ENCODE measurements at regions not wholly inside any gene's neighbourhood (a gene's known extent, or its start where the extent isn't known, plus 50 kb on each side); places are given as distances from the start of the nearest gene placed in this dataset.

- DNase-seq (ENCODE audit: low read depth, low spot score) = peak; percentile 65
- H3K4me3 ChIP-seq = peak overlapping the region; percentile 73
- in situ Hi-C loops (cut with MboI) = no loop called here
- H3K79me2 ChIP-seq (ENCODE audit: control insufficient read depth, insufficient read depth, low read length) = no peaks in the 10 kb centered on the region
- peak overlapping the region; percentile 100 for H2AFZ ChIP-seq (ENCODE audit: control insufficient read depth, low read depth, low read length)
- H3K27me3 ChIP-seq (replicated peaks in 1 of 2; ENCODE audit: control insufficient read depth in 2 of 2, insufficient read depth in 2 of 2, low read length in 1 of 2) = no peaks in the 10 kb centered on the region
- H3K4me1 ChIP-seq (ENCODE audit: control insufficient read depth, insufficient read depth, low read length) = peaks cover 3% of the 10 kb centered on the region
- CTCF ChIA-PET = interaction anchor here (0.6 to 6.2 kb wide), 101 partner anchors 8 to 1182 kb away, joined by 3 to 203 read pairs (median 4); partner anchors contain the start of genes AK9, CDC40, FIG4 and PPIL6
- H3K4me2 ChIP-seq (ENCODE audit: control insufficient read depth, insufficient read depth) = peak overlapping the region; percentile 93
- no peaks in the 10 kb centered on the region for H3K9me3 ChIP-seq (replicated peaks; ENCODE audit: control insufficient read depth, insufficient read depth, low read length)
- peak; percentile 96 for ATAC-seq
- no peaks in the 10 kb centered on the region for H3K36me3 ChIP-seq (ENCODE audit: control insufficient read depth in 2 of 2, insufficient read depth in 2 of 2, low read length in 1 of 2)
- H3K9ac ChIP-seq (ENCODE audit: control insufficient read depth, insufficient read depth, low read length) = peak overlapping the region; percentile 73
- RAD21 ChIA-PET (ENCODE audit: unreplicated experiment) = interaction anchor here (0.5 to 5.1 kb wide), 47 partner anchors 8 to 1160 kb away, joined by 3 to 143 read pairs (median 4); partner anchors contain the start of genes AK9, CDC40, FIG4 and WASF1
- POLR2A ChIA-PET = interaction anchor here (0.6 to 1.0 kb wide), 2 partner anchors 444 to 520 kb away, joined by 3 read pairs; no protein-coding TSS in a partner anchor
- peak overlapping the region; percentile 17; the same call in 1 of the 2 replicates for H3K27ac ChIP-seq (ENCODE audit: control insufficient read depth, insufficient read depth)
- 1% methylated on average over 7 of the region's 7 CpGs for WGBS (ENCODE audit: insufficient coverage, insufficient replicate concordance, low lambda C conversion rate, missing lambda C conversion rate)
- intact Hi-C loops (cut with micrococcal nuclease; ENCODE audit: unreplicated experiment) = loop anchor here (1.0 kb wide), 4 partner anchors 334 to 512 kb away; no protein-coding TSS in a partner anchor
- H4K20me1 ChIP-seq (ENCODE audit: control insufficient read depth, insufficient read depth) = no peaks in the 10 kb centered on the region
- SMC1A ChIA-PET (ENCODE audit: uncharacterized antibody, unreplicated experiment) = interaction anchor here (0.6 to 5.0 kb wide), 58 partner anchors 9 to 1325 kb away, joined by 3 to 98 read pairs (median 4); partner anchors contain the start of genes AK9, FIG4 and WASF1
- FAIRE-seq = peak; percentile 65
- no TSS peak for BruUV-seq (replicated peaks)
- TF ChIP-seq RAD21 (IDR thresholded peaks at IDR 0.05; ENCODE audit: insufficient read depth, low read depth, low read length) (peak; percentile 98), SRF (IDR thresholded peaks at IDR 0.05; ENCODE audit: low read depth in 2 of 2, low read length in 2 of 2) (0 out of 4 replicates have a peak, but pooled peaks of 1 of the 2 experiments have one; percentile 10), ZNF592 (IDR thresholded peaks at IDR 0.05) (peak; percentile 49; the same call in 1 of the 2 replicates), YY1 (IDR thresholded peaks at IDR 0.05; ENCODE audit: low read depth, low read length) (peak; percentile 81), ZSCAN29 (IDR thresholded peaks at IDR 0.05) (peak; percentile 39; the same call in 1 of the 2 replicates), POLR2A (IDR thresholded peaks at IDR 0.05; ENCODE audit: low read depth, low read length) (no peak; the same call in 1 of the 2 replicates), POLR2AphosphoS5 (IDR thresholded peaks at IDR 0.05; ENCODE audit: low read length) (no peak), SMARCA5 (IDR thresholded peaks at IDR 0.05) (peak; percentile 82; the same call in 1 of the 2 replicates), HDAC6 (IDR thresholded peaks at IDR 0.05; ENCODE audit: unreplicated experiment) (no peak), POU2F2 (IDR thresholded peaks at IDR 0.05; ENCODE audit: borderline replicate concordance, low read depth, low read length) (0 out of 3 replicates have a peak, but pooled peaks have one; percentile 38), CBFB (IDR thresholded peaks at IDR 0.05; ENCODE audit: low read depth) (peak; percentile 93), SKIL (IDR thresholded peaks at IDR 0.05; ENCODE audit: low read depth, poor library complexity, severe bottlenecking) (peak; percentile 54), RUNX3 (IDR thresholded peaks at IDR 0.05; ENCODE audit: low read length) (peak; percentile 96), ZNF24 (IDR thresholded peaks at IDR 0.05) (no peak), FOXM1 (IDR thresholded peaks at IDR 0.05; ENCODE audit: low read depth, low read length) (peak; percentile 32; the same call in 1 of the 2 replicates), MLLT1 (IDR thresholded peaks at IDR 0.05) (0 out of 2 replicates have a peak, but pooled peaks have one; percentile 23)
Measured at GRCh38 chr6:110039364-110039980, 61.4 kb downstream of the GPR6 start.

All from GM12878 (cell line).